ENCODE measurements at regions not wholly inside any gene's neighbourhood (a gene's known extent, or its start where the extent isn't known, plus 50 kb on each side); places are given as distances from the start of the nearest gene placed in this dataset.

DNA sequence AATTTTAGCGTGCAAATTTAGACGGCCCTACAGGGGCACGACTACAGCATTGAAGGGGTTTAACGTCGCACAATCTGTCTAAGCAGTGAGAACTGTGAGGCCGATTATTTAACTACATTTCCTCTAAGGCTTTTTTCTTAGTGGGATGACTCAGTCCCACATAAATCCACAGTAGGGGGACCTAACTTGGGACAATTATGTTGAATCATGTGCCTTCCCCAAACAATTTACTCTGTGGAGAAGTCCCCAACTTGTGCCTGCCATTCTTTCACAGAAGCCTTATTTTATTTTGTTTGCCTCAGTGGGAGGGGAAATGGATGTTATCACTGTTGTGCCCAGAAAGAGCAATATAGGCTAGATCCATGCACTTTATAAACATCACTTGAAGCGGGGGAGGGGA lies 80.3 kb upstream of the CDCA7L start:
- Histone ChIP-seq H3K36me3 (ENCODE audit: insufficient read depth in 1 of 2, low read depth in 1 of 2) (no peaks in the 10 kb centered on the region), H3K4me3 (no peak overlapping the region), H3K27ac (no peak overlapping the region), H3K27me3 (ENCODE audit: insufficient read depth in 3 of 3, low read length in 2 of 3) (peaks cover 0 to 5% (median 0%) of the 10 kb centered on the region in 3 donors), H3K4me1 (no peaks in the 10 kb centered on the region), H3K9me3 (no peaks in the 10 kb centered on the region)
- intact Hi-C loops (cut with DNase I): no loop called here
- WGBS, 3 donors: 77 to 81% (median 80%) methylated on average over 7 of the region's 7 CpGs
- ATAC-seq (no peak), DNase-seq (no peak)
- TF ChIP-seq, protein P1, sequence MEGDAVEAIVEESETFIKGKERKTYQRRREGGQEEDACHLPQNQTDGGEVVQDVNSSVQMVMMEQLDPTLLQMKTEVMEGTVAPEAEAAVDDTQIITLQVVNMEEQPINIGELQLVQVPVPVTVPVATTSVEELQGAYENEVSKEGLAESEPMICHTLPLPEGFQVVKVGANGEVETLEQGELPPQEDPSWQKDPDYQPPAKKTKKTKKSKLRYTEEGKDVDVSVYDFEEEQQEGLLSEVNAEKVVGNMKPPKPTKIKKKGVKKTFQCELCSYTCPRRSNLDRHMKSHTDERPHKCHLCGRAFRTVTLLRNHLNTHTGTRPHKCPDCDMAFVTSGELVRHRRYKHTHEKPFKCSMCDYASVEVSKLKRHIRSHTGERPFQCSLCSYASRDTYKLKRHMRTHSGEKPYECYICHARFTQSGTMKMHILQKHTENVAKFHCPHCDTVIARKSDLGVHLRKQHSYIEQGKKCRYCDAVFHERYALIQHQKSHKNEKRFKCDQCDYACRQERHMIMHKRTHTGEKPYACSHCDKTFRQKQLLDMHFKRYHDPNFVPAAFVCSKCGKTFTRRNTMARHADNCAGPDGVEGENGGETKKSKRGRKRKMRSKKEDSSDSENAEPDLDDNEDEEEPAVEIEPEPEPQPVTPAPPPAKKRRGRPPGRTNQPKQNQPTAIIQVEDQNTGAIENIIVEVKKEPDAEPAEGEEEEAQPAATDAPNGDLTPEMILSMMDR (IDR thresholded peaks at IDR 0.05): no peak

DNA sequence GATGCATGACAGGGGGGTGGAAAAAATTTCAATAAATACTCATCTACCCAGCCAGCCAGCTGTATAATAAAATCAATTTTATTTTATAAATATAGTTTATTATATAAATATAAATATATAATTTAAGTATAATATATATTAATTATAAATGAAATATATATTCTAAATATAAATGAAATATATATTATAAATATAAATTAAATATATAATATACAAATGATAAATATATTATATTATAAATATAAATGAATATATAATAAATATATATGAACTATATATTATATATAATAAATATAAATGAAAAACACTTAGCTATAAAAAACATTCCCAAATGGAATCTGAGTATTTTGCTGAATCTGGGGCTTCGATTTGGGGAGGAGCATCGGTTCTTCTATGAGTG lies 79.4 kb upstream of the CDCA7L start:
- Histone ChIP-seq H3K27ac (no peak overlapping the region), H3K9me3 (no peaks in the 10 kb centered on the region), H3K4me3 (no peak overlapping the region), H3K27me3 (ENCODE audit: insufficient read depth in 3 of 3, low read length in 2 of 3) (peaks cover 0 to 5% (median 0%) of the 10 kb centered on the region in 3 donors), H3K4me1 (no peaks in the 10 kb centered on the region), H3K36me3 (ENCODE audit: insufficient read depth in 1 of 2, low read depth in 1 of 2) (no peaks in the 10 kb centered on the region)
- intact Hi-C loops (cut with DNase I): no loop called here
- TF ChIP-seq, protein P1 (IDR thresholded peaks at IDR 0.05): no peak
- 92 to 98% (median 93%) methylated on average over 2 of the region's 2 CpGs for WGBS, 3 donors
- no peak for ATAC-seq
- no peak for DNase-seq

- H3K36me3 ChIP-seq (ENCODE audit: insufficient read depth in 1 of 2, low read depth in 1 of 2): no peaks in the 10 kb centered on the region
- H3K4me1 ChIP-seq: no peaks in the 10 kb centered on the region
- WGBS, 3 donors: 88 to 96% (median 88%) methylated on average over 3 of the region's 3 CpGs
- no peak overlapping the region for H3K27ac ChIP-seq
- H3K4me3 ChIP-seq: no peak overlapping the region
- no peaks in the 10 kb centered on the region for H3K9me3 ChIP-seq
- DNase-seq (no peak), ATAC-seq (no peak)
- H3K27me3 ChIP-seq (ENCODE audit: insufficient read depth in 3 of 3, low read length in 2 of 3): peaks cover 0 to 5% (median 3%) of the 10 kb centered on the region in 3 donors
- TF ChIP-seq, protein P1 (IDR thresholded peaks at IDR 0.05): no peak
- intact Hi-C loops (cut with DNase I): no loop called here
Measured at GRCh38 chr7:22019931-22020330, 74.2 kb upstream of the CDCA7L start.

DNA sequence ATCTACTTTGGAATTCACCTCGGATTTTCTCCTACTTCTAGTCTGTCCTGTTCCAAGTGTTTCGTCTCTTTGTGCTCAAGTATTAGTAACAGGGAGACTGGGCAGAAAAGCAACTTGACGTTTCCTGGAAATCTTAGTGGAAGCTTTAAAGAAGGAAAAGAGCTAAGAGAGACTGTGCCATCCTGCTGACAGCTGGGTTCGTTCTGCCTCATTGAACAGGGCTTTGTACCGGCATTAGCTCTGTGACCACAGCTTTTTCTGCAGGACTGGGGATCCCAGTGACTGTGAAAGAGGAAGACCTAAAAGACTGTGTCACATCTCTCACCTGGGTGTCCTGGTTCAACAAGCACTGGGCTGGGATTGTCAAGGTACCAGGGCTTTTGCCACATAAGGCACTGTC lies 70.8 kb upstream of the CDCA7L start:
- no peaks in the 10 kb centered on the region for H3K36me3 ChIP-seq (ENCODE audit: insufficient read depth in 1 of 2, low read depth in 1 of 2)
- 31 to 39% (median 33%) methylated on average over 5 of the region's 5 CpGs for WGBS, 3 donors
- ATAC-seq (no peak), DNase-seq (no peak)
- no peaks in the 10 kb centered on the region for H3K4me1 ChIP-seq
- no peak overlapping the region for H3K27ac ChIP-seq
- H3K4me3 ChIP-seq: no peak overlapping the region
- intact Hi-C loops (cut with DNase I): no loop called here
- H3K9me3 ChIP-seq: no peaks in the 10 kb centered on the region
- TF ChIP-seq, protein P1 (IDR thresholded peaks at IDR 0.05): no peak
- H3K27me3 ChIP-seq (ENCODE audit: insufficient read depth in 3 of 3, low read length in 2 of 3): peaks cover 0 to 3% (median 0%) of the 10 kb centered on the region in 3 donors

DNA sequence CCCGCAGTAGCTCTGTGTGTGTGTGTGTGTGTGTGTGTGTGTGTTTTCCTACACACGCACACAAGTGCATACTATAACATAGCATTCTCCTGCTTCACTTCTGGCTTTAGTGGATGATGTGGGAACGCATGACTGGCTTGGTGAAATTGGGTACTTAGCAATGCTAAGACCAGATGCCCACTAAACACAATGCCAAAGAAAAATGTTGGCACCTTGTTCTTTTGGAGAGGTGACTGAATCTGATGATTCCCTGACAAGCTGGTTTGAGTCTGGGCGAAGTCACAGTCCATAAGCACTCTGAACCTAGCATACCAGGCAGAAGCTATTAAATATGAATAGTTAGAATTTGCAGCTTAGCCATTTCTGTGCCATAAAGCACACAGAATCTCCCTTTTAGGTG lies 68.0 kb upstream of the CDCA7L start:
- no peak for DNase-seq
- Histone ChIP-seq H3K27ac (no peak overlapping the region), H3K4me3 (no peak overlapping the region), H3K9me3 (no peaks in the 10 kb centered on the region), H3K36me3 (ENCODE audit: insufficient read depth in 1 of 2, low read depth in 1 of 2) (no peaks in the 10 kb centered on the region), H3K27me3 (ENCODE audit: insufficient read depth in 3 of 3, low read length in 2 of 3) (peaks cover 0 to 7% (median 3%) of the 10 kb centered on the region in 3 donors), H3K4me1 (no peaks in the 10 kb centered on the region)
- intact Hi-C loops (cut with DNase I): no loop called here
- WGBS, 3 donors: 66 to 77% (median 68%) methylated on average over 4 of the region's 4 CpGs
- ATAC-seq: no peak
- TF ChIP-seq, protein P1 (IDR thresholded peaks at IDR 0.05): no peak

Data from psoas muscle (tissue), 7 donors.